Adrenal gland (tissue), 9 donors: ENCODE measurements at regions not wholly inside any gene's neighbourhood (a gene's known extent, or its start where the extent isn't known, plus 50 kb on each side); places are given as distances from the start of the nearest gene placed in this dataset.

Experiments used
- DNase-seq, 7 donors: peaks; one replicate each; pipeline ENCODE4 v3.0.0-alpha.2; 2019 to 2020
- H3K27ac ChIP-seq, 5 donors: fragments of 200-600 bp; sonication (generic) in 4 of 5; 1 replicate in 3 of 5; 2 replicates in 2 of 5; pipeline versions ENCODE4 v1.5.1 to v1.8.0; 2016 to 2020; ENCODE audit warnings: mild to moderate bottlenecking in 1 of 5
- H3K27me3 ChIP-seq: fragments of 200-600 bp; 2 replicates; pipeline ENCODE4 v1.8.0; 2021
- H3K36me3 ChIP-seq, 2 donors: fragments of 200-600 bp; replicated peaks in 1 of 2; 1 replicate in 1 of 2; 2 replicates in 1 of 2; pipeline versions ENCODE4 v1.5.1 to v1.8.0; 2018 to 2022
- H3K4me1 ChIP-seq, 2 donors: fragments of 200-600 bp; replicated peaks in 1 of 2; 1 replicate in 1 of 2; 2 replicates in 1 of 2; pipeline versions ENCODE4 v1.5.1 to v1.8.0; 2018 to 2021
- H3K4me3 ChIP-seq, 4 donors: fragments of 200-600 bp; sonication (generic) in 3 of 4; one replicate each; pipeline ENCODE4 v1.5.1; 2016 to 2018
- H3K9me3 ChIP-seq, 3 donors: fragments of 200-600 bp; sonication (generic) in 1 of 3; replicated peaks in 1 of 3; 1 replicate in 2 of 3; 2 replicates in 1 of 3; pipeline versions ENCODE4 v1.5.1 to v1.8.0; 2016 to 2021
- POLR2A ChIP-seq, 2 donors: fragments of 450-650 bp; IDR thresholded peaks; one replicate each; pipeline ENCODE4 v1.6.1; 2017; ENCODE audit warnings: antibody characterized with exemption in 2 of 2, mild to moderate bottlenecking in 2 of 2, moderate library complexity in 1 of 2
- WGBS, 4 donors: extraction: QIAGEN DNeasy Blood & Tissue Kit in 2 of 4; methylation state at CpG; one replicate each; pipeline versions ENCODE4 v1.1.5 to v1.1.7; 2013 to 2017; 5-methylcytosine and 5-hydroxymethylcytosine counted together
- intact Hi-C, 2 donors: fragments of 100-400 bp; cut with DNase I; formaldehyde crosslinking; loops; one replicate each; pipeline versions ENCODE4 v1.14.1 to v1.15.0; 2022 to 2023
- TF ChIP-seq, protein P1 (sequence below), 6 experiments: fragments of 450-650 bp in 4 of 6; fragments of 200-600 bp in 2 of 6; sonication (generic) in 1 of 6; IDR thresholded peaks; 1 replicate in 5 of 6; 2 replicates in 1 of 6; pipeline versions ENCODE4 v1.5.1 to v1.8.0; 2016 to 2021; ENCODE audit warnings: antibody characterized with exemption in 6 of 6, mild to moderate bottlenecking in 2 of 6, moderate library complexity in 1 of 6
- donor health status: healthy with polysubstance abuse.
- donor health status: Bipolar disorder and iron deficiency.
- donor health status: DM: yes; HTN: yes; CAD: no.
- donor health status: DM: no; HTN: no; CAD: no.
- donor health status: DM: no; HTN: no; CAD: no.

DNA sequence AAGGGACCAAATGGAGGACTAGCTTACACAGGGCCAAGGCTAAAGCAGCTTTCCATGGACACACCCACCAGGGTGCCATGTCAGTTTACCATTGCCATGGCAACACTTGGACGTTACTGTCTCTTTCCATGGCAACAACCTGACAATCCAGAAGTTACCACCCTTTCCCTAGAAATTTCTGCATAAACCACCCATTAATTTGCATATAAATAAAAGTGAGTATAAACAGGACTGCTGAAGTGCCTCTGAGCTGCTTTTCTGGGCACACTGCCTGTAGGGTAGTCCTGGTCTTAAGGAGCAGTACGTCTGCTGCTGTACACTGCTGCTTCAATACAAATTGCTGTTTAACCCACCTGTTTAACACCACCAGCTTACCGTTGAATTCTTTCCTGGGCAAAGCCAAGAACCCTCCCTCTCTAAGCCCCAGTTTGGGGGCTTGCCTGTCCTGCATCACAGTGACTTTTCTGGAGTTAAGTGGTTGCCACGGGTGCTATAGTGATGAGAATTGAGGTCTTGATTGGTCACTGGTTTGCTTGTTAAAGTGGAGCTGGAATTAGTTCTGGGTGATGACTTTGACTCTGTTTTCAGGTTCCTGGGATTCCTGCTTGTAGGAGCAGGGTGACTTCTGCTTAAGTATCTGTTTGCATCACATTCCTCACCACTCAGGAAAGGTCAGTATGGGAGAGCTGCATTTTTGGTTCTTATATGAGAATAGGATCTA lies 83.2 kb downstream of the CLDN17 start:
- WGBS, 4 donors, result 37 to 50% (median 41%) methylated on average over 4 of the region's 4 CpGs
- DNase-seq, result no peak
- TF ChIP-seq POLR2A (IDR thresholded peaks at IDR 0.05), result no peak
- TF ChIP-seq, protein P1, sequence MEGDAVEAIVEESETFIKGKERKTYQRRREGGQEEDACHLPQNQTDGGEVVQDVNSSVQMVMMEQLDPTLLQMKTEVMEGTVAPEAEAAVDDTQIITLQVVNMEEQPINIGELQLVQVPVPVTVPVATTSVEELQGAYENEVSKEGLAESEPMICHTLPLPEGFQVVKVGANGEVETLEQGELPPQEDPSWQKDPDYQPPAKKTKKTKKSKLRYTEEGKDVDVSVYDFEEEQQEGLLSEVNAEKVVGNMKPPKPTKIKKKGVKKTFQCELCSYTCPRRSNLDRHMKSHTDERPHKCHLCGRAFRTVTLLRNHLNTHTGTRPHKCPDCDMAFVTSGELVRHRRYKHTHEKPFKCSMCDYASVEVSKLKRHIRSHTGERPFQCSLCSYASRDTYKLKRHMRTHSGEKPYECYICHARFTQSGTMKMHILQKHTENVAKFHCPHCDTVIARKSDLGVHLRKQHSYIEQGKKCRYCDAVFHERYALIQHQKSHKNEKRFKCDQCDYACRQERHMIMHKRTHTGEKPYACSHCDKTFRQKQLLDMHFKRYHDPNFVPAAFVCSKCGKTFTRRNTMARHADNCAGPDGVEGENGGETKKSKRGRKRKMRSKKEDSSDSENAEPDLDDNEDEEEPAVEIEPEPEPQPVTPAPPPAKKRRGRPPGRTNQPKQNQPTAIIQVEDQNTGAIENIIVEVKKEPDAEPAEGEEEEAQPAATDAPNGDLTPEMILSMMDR (IDR thresholded peaks at IDR 0.05), result no peak
- no peak overlapping the region for H3K4me3 ChIP-seq
- no peaks in the 10 kb centered on the region for H3K9me3 ChIP-seq
- H3K27ac ChIP-seq, result no peak overlapping the region
- no peaks in the 10 kb centered on the region for H3K27me3 ChIP-seq
- intact Hi-C loops, result no loop called here
- H3K4me1 ChIP-seq, result no peaks in the 10 kb centered on the region
- no peaks in the 10 kb centered on the region for H3K36me3 ChIP-seq

DNA sequence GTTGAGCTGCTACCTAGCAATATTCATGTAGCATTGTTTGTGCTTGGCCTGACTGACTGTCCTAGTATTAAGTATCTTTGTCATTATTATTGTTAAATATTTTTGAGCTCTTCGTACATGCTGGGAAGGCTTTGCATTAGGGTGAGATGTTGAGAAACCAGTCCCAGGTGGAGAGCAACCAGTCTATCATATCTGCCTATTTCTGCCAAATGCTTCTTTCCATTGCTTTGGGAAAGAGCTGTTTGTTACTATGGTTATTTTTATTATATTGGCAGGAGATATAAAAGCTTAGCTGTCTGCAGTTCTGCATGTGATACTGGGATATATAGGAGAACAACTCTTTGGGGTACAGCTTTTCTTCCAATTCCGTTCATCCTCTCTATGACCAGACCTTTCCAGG lies 85.1 kb downstream of the CLDN17 start:
- no peak for DNase-seq
- Histone ChIP-seq H3K27ac (no peak overlapping the region), H3K36me3 (no peaks in the 10 kb centered on the region), H3K4me3 (no peak overlapping the region), H3K27me3 (no peaks in the 10 kb centered on the region), H3K4me1 (no peaks in the 10 kb centered on the region), H3K9me3 (no peaks in the 10 kb centered on the region)
- WGBS, 4 donors, result 62 to 80% (median 70%) methylated on average over 2 of the region's 2 CpGs
- intact Hi-C loops, result no loop called here
- TF ChIP-seq, protein P1 (IDR thresholded peaks at IDR 0.05), result no peak
- TF ChIP-seq POLR2A (IDR thresholded peaks at IDR 0.05), result no peak

DNA sequence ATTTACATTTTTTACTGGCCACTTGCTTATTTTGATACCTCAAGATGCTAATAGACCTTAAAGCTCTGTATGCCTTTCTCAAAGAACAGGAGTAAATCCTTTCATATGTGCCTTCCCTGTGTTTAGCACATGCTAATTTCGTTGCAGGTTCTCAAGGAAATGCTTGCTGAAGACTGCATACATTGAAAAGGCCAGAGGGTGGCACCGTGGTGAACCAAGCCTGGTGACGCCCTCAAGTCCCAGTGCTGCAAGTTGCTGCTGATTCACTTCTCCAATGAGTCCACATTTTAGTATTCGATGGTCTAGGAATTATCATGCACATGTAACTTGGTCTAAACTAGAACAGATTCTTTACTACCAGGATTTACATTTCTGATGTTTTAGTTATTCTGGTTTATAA lies 94.1 kb downstream of the CLDN17 start:
- H3K4me1 ChIP-seq, result no peaks in the 10 kb centered on the region
- no peaks in the 10 kb centered on the region for H3K27me3 ChIP-seq
- no peaks in the 10 kb centered on the region for H3K36me3 ChIP-seq
- intact Hi-C loops, result no loop called here
- 15 to 23% (median 20%) methylated on average over 4 of the region's 4 CpGs for WGBS, 4 donors
- no peak overlapping the region for H3K27ac ChIP-seq
- no peak overlapping the region for H3K4me3 ChIP-seq
- peak in 3 of 7 donors; percentile 10 to 22 (median 19) for DNase-seq
- TF ChIP-seq, protein P1 (IDR thresholded peaks at IDR 0.05), result no peak
- TF ChIP-seq POLR2A (IDR thresholded peaks at IDR 0.05), result no peak
- H3K9me3 ChIP-seq, result no peaks in the 10 kb centered on the region

DNA sequence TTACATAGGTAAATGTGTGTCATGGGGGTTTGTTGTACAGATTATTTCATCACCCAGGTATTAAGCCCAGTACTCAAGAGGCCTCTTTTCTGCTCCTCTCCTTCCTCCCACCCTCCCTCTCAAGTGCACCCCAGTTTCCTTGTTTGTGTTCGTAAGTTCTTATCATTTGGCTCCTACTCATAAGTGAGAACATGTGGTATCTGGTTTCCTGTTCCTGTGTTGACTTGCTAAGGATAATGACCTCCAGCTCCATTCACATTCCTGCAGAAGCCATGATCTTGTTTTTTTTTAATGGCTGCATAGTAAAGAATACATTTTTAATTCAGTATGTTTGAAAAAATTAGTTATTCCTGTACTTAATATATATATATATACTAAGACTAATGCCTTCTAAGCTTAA lies 107.7 kb downstream of the CLDN17 start:
- Histone ChIP-seq H3K36me3 (no peaks in the 10 kb centered on the region), H3K27me3 (no peaks in the 10 kb centered on the region), H3K27ac (no peak overlapping the region), H3K4me1 (no peaks in the 10 kb centered on the region), H3K9me3 (no peaks in the 10 kb centered on the region), H3K4me3 (no peak overlapping the region)
- TF ChIP-seq, protein P1 (IDR thresholded peaks at IDR 0.05), result no peak
- TF ChIP-seq POLR2A (IDR thresholded peaks at IDR 0.05), result no peak
- DNase-seq, result no peak
- 24 to 40% (median 29%) methylated on average over 1 of the region's 1 CpG for WGBS, 4 donors
- intact Hi-C loops, result no loop called here
